Rectal smooth muscle tissue (tissue), 1 donor: ENCODE measurements at regions not wholly inside any gene's neighbourhood (a gene's known extent, or its start where the extent isn't known, plus 50 kb on each side); places are given as distances from the start of the nearest gene placed in this dataset.
"Not testable (repeated sequence)": the region's sequence is repeated elsewhere in the genome, so short reads cannot be mapped to it uniquely, and the experiment has no call there.

Experiments
- H3K27ac ChIP-seq: one replicate; pipeline ENCODE4 v1.7.0; 2013; ENCODE audit warnings: low read depth, low read length, inconsistent platforms
- H3K27me3 ChIP-seq: one replicate; pipeline ENCODE4 v1.7.0; 2013; ENCODE audit warnings: low read length; ENCODE audit not compliant: control insufficient read depth, insufficient read depth
- H3K36me3 ChIP-seq: one replicate; pipeline ENCODE4 v1.7.0; 2013; ENCODE audit warnings: low read length; ENCODE audit not compliant: control insufficient read depth, insufficient read depth
- H3K4me1 ChIP-seq: one replicate; pipeline ENCODE4 v1.7.0; 2013; ENCODE audit warnings: low read length; ENCODE audit not compliant: control insufficient read depth, insufficient read depth
- H3K4me3 ChIP-seq: one replicate; pipeline ENCODE4 v1.7.0; 2013; ENCODE audit warnings: low read length
- H3K9ac ChIP-seq: one replicate; pipeline ENCODE4 v1.7.0; 2013; ENCODE audit warnings: low read length

- no peak overlapping the region for H3K9ac ChIP-seq
- no peak overlapping the region for H3K27ac ChIP-seq
- no peaks in the 10 kb centered on the region for H3K36me3 ChIP-seq
These were observed 647.0 kb downstream of the EFNA5 start for GRCh38 chr5:107023732-107024131.

GRCh38 chr5:107021575-107021974 is 649.2 kb downstream of the EFNA5 start:
- no peaks in the 10 kb centered on the region for H3K36me3 ChIP-seq
- H3K9ac ChIP-seq: no peak overlapping the region
- H3K27me3 ChIP-seq: no peaks in the 10 kb centered on the region
- H3K4me1 ChIP-seq: no peaks in the 10 kb centered on the region
- no peak overlapping the region for H3K27ac ChIP-seq
- no peak overlapping the region for H3K4me3 ChIP-seq

More at GRCh38 chr5:107023732-107024131, 647.0 kb downstream of the EFNA5 start:
- Histone ChIP-seq H3K4me3 (no peak overlapping the region), H3K4me1 (no peaks in the 10 kb centered on the region), H3K27me3 (no peaks in the 10 kb centered on the region)

GRCh38 chr5:107020626-107021025 is 650.1 kb downstream of the EFNA5 start:
- H3K4me3 ChIP-seq: no peak overlapping the region
- H3K36me3 ChIP-seq: no peaks in the 10 kb centered on the region
- no peak overlapping the region for H3K27ac ChIP-seq
- no peaks in the 10 kb centered on the region for H3K4me1 ChIP-seq
- no peaks in the 10 kb centered on the region for H3K27me3 ChIP-seq
- no peak overlapping the region for H3K9ac ChIP-seq

- H3K27me3 ChIP-seq: no peaks in the 10 kb centered on the region
These were observed 653.1 kb downstream of the EFNA5 start for GRCh38 chr5:107017616-107018015.

GRCh38 chr5:107012371-107012770 is 658.4 kb downstream of the EFNA5 start:
- Histone ChIP-seq H3K27me3 (no peaks in the 10 kb centered on the region), H3K27ac (no peak overlapping the region), H3K36me3 (no peaks in the 10 kb centered on the region), H3K9ac (no peak overlapping the region), H3K4me1 (no peaks in the 10 kb centered on the region), H3K4me3 (no peak overlapping the region)

More at GRCh38 chr5:107017616-107018015, 653.1 kb downstream of the EFNA5 start:
- no peaks in the 10 kb centered on the region for H3K4me1 ChIP-seq
- no peak overlapping the region for H3K27ac ChIP-seq
- H3K36me3 ChIP-seq: no peaks in the 10 kb centered on the region
- H3K4me3 ChIP-seq: no peak overlapping the region
- H3K9ac ChIP-seq: no peak overlapping the region

GRCh38 chr5:107011605-107012004 is 659.1 kb downstream of the EFNA5 start:
- Histone ChIP-seq H3K4me3 (no peak overlapping the region), H3K9ac (no peak overlapping the region), H3K4me1 (no peaks in the 10 kb centered on the region), H3K36me3 (no peaks in the 10 kb centered on the region), H3K27ac (no peak overlapping the region), H3K27me3 (no peaks in the 10 kb centered on the region)

- H3K36me3 ChIP-seq: no peaks in the 10 kb centered on the region
- no peaks in the 10 kb centered on the region for H3K27me3 ChIP-seq
- no peak overlapping the region for H3K27ac ChIP-seq
- H3K9ac ChIP-seq: no peak overlapping the region
- H3K4me1 ChIP-seq: no peaks in the 10 kb centered on the region
- no peak overlapping the region for H3K4me3 ChIP-seq
These were observed 660.7 kb downstream of the EFNA5 start for GRCh38 chr5:107010060-107010459.

GRCh38 chr5:107005653-107006052 is 665.1 kb downstream of the EFNA5 start:
- H3K4me3 ChIP-seq: no peak overlapping the region
- no peaks in the 10 kb centered on the region for H3K36me3 ChIP-seq
- no peak overlapping the region for H3K27ac ChIP-seq
- no peaks in the 10 kb centered on the region for H3K27me3 ChIP-seq
- no peak overlapping the region for H3K9ac ChIP-seq
- no peaks in the 10 kb centered on the region for H3K4me1 ChIP-seq

- H3K4me3 ChIP-seq: no peak overlapping the region
- no peaks in the 10 kb centered on the region for H3K27me3 ChIP-seq
- H3K4me1 ChIP-seq: no peaks in the 10 kb centered on the region
- no peak overlapping the region for H3K9ac ChIP-seq
- H3K36me3 ChIP-seq: no peaks in the 10 kb centered on the region
- H3K27ac ChIP-seq: no peak overlapping the region
These were observed 665.6 kb downstream of the EFNA5 start for GRCh38 chr5:107005161-107005560.

GRCh38 chr5:107002115-107002514 is 668.6 kb downstream of the EFNA5 start:
- Histone ChIP-seq H3K4me3 (no peak overlapping the region), H3K27ac (no peak overlapping the region), H3K36me3 (no peaks in the 10 kb centered on the region), H3K9ac (no peak overlapping the region), H3K4me1 (no peaks in the 10 kb centered on the region), H3K27me3 (no peaks in the 10 kb centered on the region)

GRCh38 chr5:106999506-106999905 is 671.2 kb downstream of the EFNA5 start:
- not testable (repeated sequence) for H3K4me3 ChIP-seq, H3K9ac ChIP-seq, H3K27me3 ChIP-seq, H3K36me3 ChIP-seq, H3K27ac ChIP-seq, H3K4me1 ChIP-seq

GRCh38 chr5:106986006-106986405 is 684.7 kb downstream of the EFNA5 start:
- no peaks in the 10 kb centered on the region for H3K36me3 ChIP-seq
- H3K27me3 ChIP-seq: no peaks in the 10 kb centered on the region

GRCh38 chr5:106985174-106985573 is 685.6 kb downstream of the EFNA5 start:
- Histone ChIP-seq H3K27ac (no peak overlapping the region), H3K36me3 (no peaks in the 10 kb centered on the region), H3K4me3 (no peak overlapping the region), H3K9ac (no peak overlapping the region), H3K27me3 (no peaks in the 10 kb centered on the region), H3K4me1 (no peaks in the 10 kb centered on the region)

More at GRCh38 chr5:106986006-106986405, 684.7 kb downstream of the EFNA5 start:
- H3K27ac ChIP-seq: no peak overlapping the region
- no peak overlapping the region for H3K9ac ChIP-seq
- H3K4me3 ChIP-seq: no peak overlapping the region
- no peaks in the 10 kb centered on the region for H3K4me1 ChIP-seq
